ENCODE measurements at regions not wholly inside any gene's neighbourhood (a gene's known extent, or its start where the extent isn't known, plus 50 kb on each side); places are given as distances from the start of the nearest gene placed in this dataset.

GRCh38 chr10:128867819-128868218 is 599.2 kb upstream of the MGMT start:
- intact Hi-C loops (cut with DNase I) = loop anchor here in 2 of 10 donors (10.0 kb wide), 2 partner anchors 323 to 603 kb away; no protein-coding TSS in a partner anchor

DNA sequence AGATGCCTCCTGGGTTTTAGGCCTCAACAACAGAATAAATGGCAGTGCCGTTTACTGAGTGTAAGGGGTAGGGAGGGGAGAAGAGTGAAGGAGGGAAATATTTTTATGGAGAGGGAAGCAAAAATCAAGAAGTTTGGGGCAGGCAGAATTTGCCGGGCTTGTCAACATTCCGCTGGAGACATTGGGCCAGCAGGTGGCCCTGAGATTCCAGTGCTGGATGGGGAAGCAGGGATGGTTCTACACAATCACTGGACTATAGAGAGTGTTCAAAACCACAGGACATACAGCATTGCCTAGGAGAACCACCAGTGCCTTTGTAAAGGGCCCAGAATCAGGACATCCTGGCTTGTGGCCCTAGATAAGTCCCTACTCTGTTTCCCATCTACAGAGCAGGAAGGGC is 598.6 kb upstream of the MGMT start:
- 93 to 99% (median 95%) methylated on average over 3 of the region's 3 CpGs for WGBS, 4 donors
- Histone ChIP-seq H3K4me3 (no peak overlapping the region), H3K36me3 (no peaks in the 10 kb centered on the region), H3K27ac (peak overlapping the region in 1 of 12 donors; percentile 29), H3K27me3 (no peaks in the 10 kb centered on the region), H3K4me1 (peaks cover 0 to 10% (median 1%) of the 10 kb centered on the region in 12 donors), H3K9me3 (no peaks in the 10 kb centered on the region)
- ATAC-seq (no peak), DNase-seq (no peak)
- no peak for TF ChIP-seq POLR2A (IDR thresholded peaks at IDR 0.05)
- intact Hi-C loops (cut with DNase I) = loop anchor here in 2 of 10 donors (10.0 kb wide), 2 partner anchors 324 to 604 kb away; no protein-coding TSS in a partner anchor

More at GRCh38 chr10:128867819-128868218, 599.2 kb upstream of the MGMT start:
- WGBS, 4 donors = 94 to 97% (median 96%) methylated on average over 8 of the region's 8 CpGs
- TF ChIP-seq CTCF (IDR thresholded peaks at IDR 0.05) = no peak
- TF ChIP-seq POLR2A (IDR thresholded peaks at IDR 0.05) = no peak
- H3K27ac ChIP-seq = no peak overlapping the region
- H3K36me3 ChIP-seq = no peaks in the 10 kb centered on the region
- no peak overlapping the region for H3K4me3 ChIP-seq
- ATAC-seq (no peak), DNase-seq (no peak)
- no peaks in the 10 kb centered on the region for H3K9me3 ChIP-seq
- H3K4me1 ChIP-seq = peaks cover 0 to 10% (median 1%) of the 10 kb centered on the region in 12 donors
- no peaks in the 10 kb centered on the region for H3K27me3 ChIP-seq

GRCh38 chr10:128869101-128869749 is 597.8 kb upstream of the MGMT start:
- H3K4me3 ChIP-seq = no peak overlapping the region
- 67 to 76% (median 72%) methylated on average over 15 of the region's 15 CpGs for WGBS, 4 donors
- H3K27ac ChIP-seq = peak overlapping the region in 3 of 12 donors; percentile 3 to 29 (median 26)
- H3K9me3 ChIP-seq = no peaks in the 10 kb centered on the region
- no peaks in the 10 kb centered on the region for H3K27me3 ChIP-seq
- ATAC-seq (peak in 3 of 4 donors; percentile 47 to 78 (median 69)), DNase-seq (no peak)
- H3K36me3 ChIP-seq = no peaks in the 10 kb centered on the region
- TF ChIP-seq CTCF (IDR thresholded peaks at IDR 0.05) = no peak
- H3K4me1 ChIP-seq = peaks cover 0 to 10% (median 1%) of the 10 kb centered on the region in 12 donors
- intact Hi-C loops (cut with DNase I) = loop anchor here in 2 of 10 donors (10.0 kb wide), 2 partner anchors 324 to 604 kb away; no protein-coding TSS in a partner anchor

DNA sequence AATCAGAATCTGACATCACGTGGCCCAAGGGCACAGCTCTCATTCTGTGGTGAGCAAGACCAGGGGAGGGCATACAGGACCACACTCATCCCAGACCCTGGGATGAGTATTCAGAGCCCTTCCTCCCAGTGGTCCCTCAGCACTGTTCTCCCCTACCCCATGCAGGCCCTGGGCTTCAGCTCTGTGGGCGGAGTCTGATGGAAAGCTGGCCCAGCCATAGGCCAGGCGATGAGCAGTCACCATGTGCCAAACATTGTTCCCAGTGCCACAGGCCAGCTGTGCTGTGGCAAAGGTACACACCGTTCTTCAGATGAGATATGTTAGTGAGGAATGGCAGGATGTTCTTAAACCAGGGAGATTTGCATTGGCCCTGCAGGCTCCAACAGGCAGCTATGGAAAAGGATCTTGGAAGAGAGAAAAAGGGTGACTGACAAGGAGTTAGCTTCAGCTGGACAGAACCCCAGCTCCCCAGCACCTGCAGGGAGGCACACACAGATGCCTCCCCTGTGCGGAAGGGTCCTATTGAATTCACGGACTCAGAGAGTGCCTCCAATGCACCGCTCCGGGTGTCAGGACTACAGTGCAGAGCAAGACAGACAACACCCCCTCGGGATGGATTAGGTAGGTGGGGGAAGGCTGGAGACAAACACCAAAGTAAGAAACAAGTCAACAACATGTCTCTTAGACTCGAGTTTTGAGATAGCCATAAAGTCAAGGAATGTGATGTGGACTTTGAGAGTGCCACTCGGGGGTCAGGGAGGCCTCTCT is 596.0 kb upstream of the MGMT start:
- peaks cover 0 to 15% (median 4%) of the 10 kb centered on the region in 12 donors for H3K4me1 ChIP-seq
- DNase-seq = no peak
- intact Hi-C loops (cut with DNase I) = no loop called here

More for the DNA sequence above, 596.0 kb upstream of the MGMT start:
- H3K36me3 ChIP-seq = no peaks in the 10 kb centered on the region
- no peak for TF ChIP-seq POLR2A (IDR thresholded peaks at IDR 0.05)
- no peak for TF ChIP-seq CTCF (IDR thresholded peaks at IDR 0.05)
- H3K27ac ChIP-seq = no peak overlapping the region
- ATAC-seq = peak; percentile 33 to 78 (median 46)
- H3K27me3 ChIP-seq = no peaks in the 10 kb centered on the region
- H3K4me3 ChIP-seq = no peak overlapping the region
- H3K9me3 ChIP-seq = no peaks in the 10 kb centered on the region
- 82 to 88% (median 85%) methylated on average over 9 to 11 of the region's 11 CpGs for WGBS, 4 donors
